Activated CD8-positive, alpha-beta memory T cell treated with anti-CD3 and anti-CD28 coated beads, Interleukin-2, amount 50 U/mL, for 1 hour (primary cell): ENCODE measurements at regions not wholly inside any gene's neighbourhood (a gene's known extent, or its start where the extent isn't known, plus 50 kb on each side); places are given as distances from the start of the nearest gene placed in this dataset.
"Not testable (repeated sequence)": the region's sequence is repeated elsewhere in the genome, so short reads cannot be mapped to it uniquely, and the experiment has no call there.

Experiments used
- DNase-seq: peaks from one replicate; pipeline ENCODE4 v3.0.0-alpha.2; 2020; ENCODE audit errors: extremely low read depth

DNA sequence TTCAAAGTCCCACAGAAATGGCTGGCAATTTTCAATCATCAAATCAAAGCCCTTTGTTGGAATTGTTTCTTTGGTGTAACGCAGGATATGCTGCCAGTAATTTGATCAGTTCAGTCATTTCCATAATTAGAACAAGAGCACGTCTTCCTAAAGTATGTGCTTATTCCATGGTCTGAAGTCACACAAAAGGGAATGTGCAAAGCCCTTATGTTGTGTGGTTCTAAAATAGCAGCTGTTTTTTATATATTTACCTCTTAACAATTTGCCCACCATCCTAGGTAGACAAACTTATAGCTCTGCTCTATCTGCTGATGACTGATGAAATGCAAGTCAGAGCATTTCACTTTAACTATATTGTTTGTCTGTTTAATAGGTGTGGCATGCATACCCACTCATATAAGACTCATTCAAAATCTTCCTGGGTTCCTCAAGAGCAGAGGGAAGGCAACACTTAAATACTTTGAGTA lies 176.1 kb upstream of the SLC38A2 start:
- DNase-seq: no peak

DNA sequence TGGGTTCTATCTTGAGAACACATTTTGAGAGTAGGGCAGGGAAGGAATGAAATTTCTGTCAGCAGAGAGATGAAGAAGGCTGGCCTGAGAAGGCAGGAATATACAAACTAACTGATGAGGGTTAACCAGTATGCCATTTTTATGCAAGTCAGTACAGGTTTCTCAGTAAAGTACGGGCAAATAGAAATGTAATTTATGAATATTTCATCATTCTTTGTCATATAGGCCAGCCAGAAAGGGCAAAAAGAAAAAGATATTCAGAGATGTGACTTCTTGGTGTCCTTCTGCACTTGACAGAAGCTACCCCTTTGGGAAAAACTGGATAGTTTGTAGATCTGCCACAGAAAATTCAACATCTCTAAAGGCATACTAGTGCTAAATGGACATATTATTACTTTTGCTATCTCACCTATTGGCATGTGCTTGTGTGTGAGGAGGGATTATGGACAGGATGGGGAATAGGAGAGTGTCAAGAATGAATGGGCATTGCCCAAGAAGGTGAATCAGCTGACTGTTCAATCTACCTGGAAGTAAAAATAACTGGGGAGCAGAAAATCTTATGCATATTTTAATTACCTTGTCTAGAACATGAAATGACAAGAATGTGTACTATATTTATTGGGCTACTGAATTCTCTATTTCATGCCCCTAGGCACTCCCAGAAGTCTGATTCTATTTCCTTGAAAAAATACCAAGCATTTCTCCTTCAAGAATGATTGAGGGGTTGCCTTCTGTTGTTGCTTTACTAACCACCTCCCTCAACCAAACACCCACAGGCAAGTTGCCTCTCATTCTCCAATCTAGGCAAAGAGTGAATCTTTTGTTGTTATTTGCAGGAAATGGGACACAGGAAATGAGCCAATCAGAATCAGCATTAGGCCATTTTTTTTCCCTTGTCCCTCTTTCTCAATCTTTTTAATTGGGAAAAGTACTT lies 175.1 kb upstream of the SLC38A2 start:
- DNase-seq: no peak

DNA sequence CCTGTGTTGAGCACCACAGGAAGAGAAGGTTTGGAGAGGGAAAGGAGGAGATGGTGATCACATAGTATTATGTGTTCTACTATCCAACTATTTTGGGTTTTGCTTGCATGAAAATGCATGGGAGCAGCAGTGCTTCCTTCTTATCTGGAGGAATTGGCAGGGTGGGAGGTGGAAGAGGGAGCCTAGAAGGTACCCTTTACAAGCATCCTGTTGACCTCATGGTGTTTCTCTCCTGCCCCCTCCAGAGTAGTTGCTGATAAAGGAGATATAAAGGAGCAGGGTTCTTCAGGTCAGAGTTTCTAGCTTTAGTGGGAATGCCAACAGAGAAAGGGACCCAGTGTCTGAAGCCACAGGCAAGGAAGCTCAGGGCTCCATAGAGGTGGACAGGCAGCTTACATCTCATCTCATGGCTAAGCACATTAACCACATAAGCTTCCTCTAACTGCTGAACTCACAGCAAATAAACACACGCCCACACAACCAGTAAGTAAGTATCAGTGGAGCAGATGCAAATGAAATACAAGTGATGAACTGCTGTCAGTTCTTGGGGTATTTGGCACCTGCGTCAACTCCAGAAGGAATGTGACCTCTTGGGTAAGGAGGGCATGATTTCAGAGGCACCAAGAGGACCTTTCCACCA lies 174.2 kb upstream of the SLC38A2 start:
- no peak for DNase-seq

DNA sequence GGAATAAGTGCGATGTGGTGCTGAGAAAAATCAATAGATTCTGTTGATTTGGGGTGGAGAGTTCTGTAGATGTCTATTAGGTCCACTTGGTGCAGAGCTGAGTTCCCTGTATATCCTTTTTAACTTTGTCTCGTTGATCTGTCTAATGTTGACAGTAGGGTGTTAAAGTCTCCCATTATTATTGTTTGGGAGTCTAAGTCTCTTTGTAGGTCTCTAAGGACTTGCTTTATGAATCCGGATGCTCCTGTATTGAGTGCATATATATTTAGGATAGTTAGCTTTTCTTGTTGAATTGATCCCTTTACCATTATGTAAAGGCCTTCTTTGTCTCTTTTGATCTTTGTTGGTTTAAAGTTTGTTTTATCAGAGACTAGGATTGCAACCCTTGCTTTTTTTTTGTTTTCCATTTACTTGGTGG lies 170.8 kb upstream of the SLC38A2 start:
- not testable (repeated sequence) for DNase-seq

DNA sequence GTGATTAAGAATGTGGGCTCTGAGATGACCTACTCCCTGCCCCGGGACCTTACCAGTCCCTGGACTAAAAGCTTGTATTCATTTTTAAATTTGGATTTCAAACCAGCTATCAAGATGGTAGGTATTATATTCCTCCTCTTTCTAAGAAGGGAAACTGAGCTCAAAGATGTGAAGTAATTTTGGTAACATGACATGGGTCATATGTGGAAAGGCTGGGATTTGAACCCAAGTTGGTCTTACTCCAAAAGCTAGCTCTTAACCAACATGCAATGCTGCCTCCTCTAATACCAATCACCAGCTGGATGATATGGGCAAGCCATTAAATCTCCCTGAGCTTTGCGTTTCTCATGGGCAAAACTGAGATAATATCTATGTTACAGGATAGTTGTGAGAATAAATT lies 166.4 kb upstream of the SLC38A2 start:
- DNase-seq: no peak

DNA sequence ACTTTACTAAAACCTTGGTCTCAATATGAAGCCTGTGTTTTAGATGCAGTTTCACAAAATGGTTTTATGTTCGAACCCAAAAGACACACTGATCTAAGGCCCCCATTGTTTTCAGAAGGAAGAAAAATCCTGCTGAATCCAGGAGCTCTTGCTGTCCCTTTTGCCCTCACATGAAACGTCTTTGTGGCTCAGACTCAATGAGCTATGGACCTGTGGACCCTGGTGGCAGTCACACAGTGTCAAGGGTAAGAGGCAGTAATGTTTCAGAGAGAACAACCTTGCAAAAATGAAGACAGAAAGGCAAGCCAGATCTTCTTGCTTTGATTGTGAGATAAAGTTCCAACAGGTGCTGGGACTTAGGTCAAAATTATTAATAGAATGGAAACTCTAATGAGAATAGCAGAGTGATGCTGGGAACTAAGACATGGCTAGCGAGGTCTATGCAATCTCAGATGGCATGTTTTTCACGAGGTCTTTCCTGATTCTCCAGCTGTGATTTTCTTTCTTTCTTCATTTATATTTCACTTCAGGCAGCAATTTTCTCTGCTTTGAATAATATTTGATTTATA lies 164.9 kb upstream of the SLC38A2 start:
- DNase-seq: no peak

DNA sequence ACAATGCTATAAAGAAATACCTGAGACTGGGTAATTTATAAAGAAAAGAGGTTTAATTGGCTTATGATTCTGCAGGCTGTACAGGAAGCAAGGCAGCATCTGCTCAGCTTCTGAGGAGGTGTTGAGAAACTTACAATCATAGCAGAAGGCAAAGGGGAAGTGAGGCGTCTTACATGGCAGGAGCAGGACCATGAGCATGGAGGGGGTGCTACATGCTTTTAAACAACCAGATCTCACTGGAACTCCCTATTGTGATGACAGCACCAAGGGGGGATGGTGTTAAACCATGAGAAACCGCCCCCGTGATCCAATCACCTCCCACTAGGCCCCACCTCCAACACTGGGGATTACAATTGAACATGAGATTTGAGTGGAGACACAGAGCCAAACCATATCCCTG lies 163.7 kb upstream of the SLC38A2 start:
- not testable (repeated sequence) for DNase-seq

DNA sequence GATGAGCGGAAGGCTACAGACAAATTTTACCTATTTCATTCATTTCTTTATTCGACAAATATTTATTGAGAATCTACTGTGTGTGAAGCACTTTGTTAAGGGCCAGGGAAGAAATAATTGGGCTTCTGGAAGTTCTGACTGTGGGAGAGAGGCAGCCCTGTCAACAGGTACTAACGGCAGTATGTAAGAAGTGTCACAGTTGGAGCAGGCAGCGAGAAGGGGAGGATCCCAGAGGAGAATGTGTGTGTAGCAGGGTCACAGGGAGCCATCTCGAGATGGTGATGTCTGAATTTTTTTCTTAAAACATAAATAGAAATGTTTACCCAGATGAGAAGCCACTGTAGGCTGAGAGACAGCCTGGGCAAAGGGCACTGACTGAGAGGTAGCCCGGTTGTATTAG lies 163.3 kb upstream of the SLC38A2 start:
- no peak for DNase-seq

DNA sequence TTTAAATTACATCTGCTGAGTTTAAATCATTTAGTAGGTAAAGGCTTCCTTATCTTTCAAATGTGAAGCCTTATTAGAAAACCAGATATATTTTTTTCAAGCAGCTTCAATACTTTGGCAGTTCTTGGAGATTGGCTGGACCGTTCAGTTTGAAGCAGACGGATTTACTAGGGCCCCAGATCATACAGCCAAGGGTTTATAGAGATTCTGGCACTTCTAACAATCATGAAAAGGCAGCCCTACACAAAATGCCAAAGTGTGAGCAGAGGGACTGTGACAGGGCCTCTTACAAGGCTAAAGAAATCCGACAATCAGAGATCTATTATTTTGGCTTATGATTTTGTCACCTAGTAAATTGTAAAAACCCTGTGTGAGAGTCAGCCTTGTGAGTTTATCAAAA lies 162.8 kb upstream of the SLC38A2 start:
- DNase-seq: no peak

DNA sequence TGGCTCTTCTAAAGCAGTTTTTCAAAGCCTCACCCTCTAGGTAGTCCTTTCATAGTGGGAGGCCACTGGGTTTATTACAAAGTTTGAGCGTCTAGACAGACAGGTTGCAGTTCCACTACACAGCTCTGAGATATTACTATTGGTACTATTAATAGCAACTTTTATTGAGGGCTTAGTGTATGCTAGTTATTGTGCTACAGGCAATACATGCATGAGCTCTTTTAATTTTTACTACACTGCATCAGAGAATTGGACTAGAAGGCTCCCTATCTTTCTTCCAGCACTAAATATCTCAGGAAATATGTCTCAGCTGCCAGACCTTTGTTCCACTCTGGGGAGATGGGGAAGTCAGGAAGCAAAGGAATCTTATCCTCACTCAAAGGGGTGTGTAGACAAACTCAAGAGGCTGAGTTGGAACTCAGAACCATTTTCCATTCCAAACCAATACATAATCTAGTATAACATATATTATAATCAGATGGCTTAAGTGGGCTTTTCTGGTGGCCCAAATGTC lies 161.8 kb upstream of the SLC38A2 start:
- DNase-seq: no peak

DNA sequence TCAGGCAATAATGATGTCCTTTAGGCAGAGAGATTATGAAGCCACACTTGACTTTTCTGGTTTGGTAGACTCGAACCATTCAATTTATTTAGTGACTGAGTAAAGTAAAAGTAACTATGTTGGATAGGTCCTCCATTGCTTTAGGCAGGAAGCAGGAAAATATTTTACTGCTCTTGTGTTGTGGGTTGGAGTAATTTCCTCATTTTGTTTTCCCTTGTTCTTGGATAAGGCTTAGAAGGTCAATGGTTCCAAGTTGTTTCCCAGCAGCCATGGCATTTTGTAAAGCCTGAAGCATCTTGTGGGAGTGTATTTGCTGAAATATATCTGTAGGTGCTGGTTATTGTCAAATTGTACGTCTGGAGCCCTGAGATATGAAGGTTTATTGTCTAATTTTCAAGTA lies 161.2 kb upstream of the SLC38A2 start:
- no peak for DNase-seq

DNA sequence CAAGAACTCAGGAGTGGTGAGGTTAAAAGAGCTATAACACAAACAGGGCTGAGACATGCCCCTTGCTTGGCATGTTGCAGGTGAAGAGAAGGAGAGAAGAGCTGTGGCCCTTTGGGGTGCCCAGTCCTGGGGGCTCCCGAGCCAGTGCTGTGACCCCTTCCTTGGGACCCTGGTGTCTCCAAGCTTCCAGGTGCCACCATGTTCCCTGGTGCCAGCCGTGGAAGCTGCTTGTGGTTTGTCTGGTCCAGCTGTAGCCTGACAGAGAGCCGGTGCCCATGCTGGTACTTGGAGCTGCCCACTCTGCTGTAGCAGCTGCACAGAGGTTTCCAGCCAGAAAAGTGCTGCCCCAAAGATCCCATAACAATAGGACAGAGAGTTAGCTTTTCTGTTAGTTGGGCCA lies 159.2 kb upstream of the SLC38A2 start:
- no peak for DNase-seq

DNA sequence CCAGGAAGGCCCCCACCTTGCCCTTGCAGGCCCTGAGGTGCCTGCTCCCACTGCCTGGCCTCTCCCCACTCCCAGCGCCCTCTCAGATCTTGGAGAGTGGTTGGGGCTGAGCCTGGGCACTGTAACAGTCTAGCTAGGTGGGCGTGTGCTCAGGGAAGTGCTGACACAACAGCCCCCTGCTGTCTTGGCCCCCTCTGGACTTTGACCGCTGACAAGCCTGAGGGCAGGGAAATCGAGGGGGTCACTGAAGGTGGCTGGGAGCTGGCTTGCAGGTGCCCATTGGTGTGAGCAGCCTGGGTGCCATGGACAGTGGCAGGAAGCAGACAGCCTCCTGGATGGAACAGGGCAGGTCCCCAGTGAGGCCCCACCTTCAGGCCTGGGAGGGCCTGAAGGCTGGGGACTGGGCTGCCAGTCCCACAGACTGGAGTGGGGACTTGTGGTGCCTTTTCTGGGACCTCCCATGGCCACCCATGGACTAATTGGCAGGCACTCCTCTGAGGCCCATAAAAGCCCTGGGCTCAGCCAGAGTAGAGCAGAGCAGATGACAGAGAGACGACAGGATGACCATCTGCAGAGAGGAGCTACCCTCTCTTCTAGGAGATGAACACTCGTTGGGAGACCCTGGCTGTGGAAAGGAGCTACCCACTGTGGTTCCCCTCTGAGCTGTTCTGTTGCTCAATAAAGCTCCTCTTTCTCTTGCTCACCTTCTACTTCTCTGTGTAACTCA lies 158.6 kb upstream of the SLC38A2 start:
- no peak for DNase-seq

DNA sequence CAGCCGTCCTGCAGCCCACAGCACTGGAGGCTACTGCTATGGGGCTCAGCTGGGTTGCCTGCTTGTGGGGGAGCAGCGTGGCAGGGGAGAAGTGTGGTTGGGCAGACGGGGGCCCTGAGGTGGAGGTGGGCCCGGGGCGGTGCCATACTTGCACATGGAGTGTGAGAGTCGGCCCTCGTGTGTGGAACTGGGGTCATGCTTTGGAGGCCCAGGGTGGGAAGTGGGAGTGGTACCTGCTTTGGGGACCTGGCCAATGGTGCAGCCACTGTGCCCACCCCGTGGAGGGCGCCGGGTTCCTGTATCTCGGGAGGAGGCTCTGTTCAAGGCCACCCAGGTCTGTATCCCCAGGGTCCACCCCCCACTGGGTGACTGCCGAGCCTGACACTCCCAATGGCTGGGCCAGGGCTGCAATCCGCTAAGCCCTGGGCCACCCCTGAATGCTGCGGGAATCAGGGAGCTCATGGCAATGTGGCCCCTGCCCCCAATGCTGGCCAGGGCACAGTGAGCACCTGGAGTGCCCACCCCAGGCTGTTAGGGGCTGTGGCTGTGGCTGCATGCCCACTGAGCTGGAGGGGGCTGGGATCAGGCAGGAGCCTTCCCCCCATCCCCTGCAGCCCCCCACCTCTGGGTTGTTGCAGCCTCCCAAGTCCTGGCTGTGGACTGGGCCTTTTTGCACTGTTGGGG lies 157.9 kb upstream of the SLC38A2 start:
- DNase-seq: no peak

DNA sequence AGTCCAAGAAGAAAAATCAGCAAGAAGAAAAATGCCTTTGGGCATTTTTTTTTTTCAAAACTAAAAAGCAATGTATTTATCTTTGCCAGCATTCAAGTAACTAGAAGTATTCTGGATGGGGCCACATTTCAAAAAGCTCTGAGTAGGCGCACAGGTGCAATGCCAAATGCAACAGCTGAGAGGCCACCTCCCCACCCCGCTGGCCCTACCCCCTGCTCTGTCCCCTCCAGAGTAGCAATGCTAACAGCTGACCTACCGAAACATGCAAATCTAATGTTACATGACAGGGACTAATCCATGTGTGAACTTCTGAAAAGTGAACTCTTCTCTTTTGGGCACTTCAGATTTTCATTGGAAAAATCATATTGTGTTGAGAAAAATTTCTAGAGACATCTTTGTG lies 153.7 kb upstream of the SLC38A2 start:
- DNase-seq: no peak

DNA sequence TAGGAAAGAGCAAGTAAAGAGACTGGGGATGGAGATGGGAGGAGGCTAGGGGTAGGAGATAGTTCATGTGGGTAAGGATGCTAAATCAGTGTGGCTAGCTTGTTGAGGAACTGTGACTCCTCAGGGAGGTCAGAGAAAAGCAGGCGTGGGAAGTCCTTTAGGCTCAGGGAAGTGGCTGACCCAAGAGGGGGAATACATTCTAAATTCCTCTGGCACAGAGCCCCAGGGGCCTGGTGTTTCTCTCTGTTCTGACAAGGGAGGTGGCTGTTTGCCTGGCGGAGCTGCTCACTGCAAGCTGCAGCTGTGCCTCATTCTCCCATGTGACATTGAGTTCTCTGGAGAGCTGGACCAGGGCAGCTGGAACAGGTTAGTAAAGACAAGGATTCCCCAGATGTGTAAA lies 152.2 kb upstream of the SLC38A2 start:
- DNase-seq: no peak

DNA sequence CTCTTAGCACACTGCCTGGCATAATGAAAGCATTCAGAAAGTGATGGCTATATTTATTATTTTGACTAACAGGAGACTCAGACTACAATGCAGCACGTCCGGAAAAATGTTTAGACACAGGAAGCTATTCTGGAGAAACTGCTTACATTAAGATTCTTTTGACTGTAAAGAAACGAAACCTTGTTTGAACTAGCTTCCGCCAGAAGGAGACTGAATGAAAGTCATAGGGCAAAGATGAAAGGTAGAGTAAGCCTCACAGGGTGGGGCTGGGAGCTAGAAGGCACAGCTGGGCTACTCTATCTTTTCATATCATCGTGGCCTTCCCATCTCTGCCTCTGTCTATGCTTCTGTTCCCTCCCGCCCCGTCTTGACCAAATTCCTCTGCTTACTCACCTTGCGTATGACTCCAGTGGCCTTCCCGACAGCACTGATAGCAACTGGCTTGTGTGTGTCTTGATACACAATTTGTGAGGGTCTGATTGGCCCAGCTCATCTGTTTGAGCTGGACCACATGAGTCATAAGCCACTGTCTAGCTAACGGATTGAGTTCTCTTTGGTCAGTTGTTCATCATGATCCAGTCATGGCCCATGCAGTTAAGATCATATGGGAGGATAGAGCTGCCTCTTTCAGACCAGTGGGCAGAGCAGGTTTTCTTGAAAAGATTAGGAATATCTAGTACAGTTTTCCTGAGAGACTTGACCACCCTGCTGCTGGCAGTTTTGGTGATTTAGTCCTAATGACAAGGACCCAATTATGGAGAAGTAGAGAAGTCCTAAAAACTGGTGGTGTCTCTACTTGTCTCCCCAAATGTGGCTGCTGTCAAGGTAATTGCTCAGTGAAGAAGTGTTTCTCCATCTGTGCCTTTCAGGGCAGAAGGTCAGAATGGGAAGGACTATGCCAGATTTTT lies 151.5 kb upstream of the SLC38A2 start:
- DNase-seq: peak; percentile 5

DNA sequence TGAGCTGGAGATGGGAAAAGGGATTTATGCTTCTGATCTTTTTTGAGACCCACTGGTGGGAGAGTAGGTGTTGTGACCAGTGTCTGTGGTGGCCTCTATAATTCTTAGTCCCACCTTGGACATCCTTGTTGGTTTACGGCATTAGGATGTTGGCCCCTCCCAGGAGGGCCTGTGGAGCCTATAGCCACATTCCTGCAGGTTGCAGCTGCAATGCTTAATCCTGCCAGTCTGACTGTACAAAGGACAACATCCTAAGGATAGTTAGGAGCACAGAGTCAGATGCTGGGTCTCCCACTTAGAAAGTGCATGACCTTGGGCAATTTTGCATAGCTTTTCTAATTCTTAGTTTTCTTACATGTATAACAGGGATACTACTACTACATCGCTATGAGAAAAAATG lies 150.9 kb upstream of the SLC38A2 start:
- DNase-seq: no peak

DNA sequence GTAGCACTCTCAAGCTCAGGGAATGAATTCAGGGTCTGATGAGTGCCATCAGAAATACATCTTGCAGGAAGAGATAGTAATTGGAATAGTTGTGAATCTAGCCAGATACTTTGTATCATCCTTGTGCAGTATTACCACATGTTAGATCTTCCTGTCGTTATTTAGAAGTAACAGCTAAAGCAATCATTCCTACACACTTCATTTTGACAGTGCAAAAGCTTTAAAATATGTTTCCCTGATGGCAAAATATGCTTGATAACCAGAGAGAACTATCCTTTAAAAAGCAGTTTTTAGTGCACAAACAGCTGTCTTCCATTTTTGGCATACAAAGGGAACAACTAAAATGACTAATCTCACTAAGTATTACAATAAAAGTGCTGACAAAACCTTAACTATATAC lies 149.5 kb upstream of the SLC38A2 start:
- DNase-seq: no peak

DNA sequence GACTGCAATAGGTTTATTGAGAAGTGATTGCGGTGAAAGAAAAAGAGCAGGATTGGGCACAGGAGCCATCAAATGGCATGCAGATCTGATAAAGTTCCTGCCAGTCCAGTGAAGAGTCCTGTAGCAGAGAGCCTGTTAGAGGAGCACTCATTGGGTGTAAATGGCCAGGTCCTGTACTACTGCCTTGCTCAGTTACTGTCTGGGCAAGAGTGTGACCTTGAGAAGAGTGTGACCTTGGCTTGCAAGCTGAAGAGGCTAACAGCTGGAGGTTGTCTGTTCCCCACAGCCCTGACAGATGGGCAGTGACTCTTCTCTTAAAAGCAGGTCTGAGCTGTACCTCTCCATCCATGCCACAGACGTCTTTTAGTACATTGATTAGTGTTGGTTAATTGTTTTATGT lies 148.6 kb upstream of the SLC38A2 start:
- DNase-seq: no peak
